Neuronal stem cell (in vitro differentiated cells): ENCODE measurements at regions not wholly inside any gene's neighbourhood (a gene's known extent, or its start where the extent isn't known, plus 50 kb on each side); places are given as distances from the start of the nearest gene placed in this dataset.

Source experiments
- DNase-seq: peaks from one replicate; pipeline ENCODE4 v3.0.0-alpha.2; 2013; ENCODE audit warnings: low spot score
- H2AFZ ChIP-seq: one replicate; pipeline ENCODE4 v1.6.1; 2013; ENCODE audit warnings: mild to moderate bottlenecking, low read length, inconsistent platforms
- H2AK5ac ChIP-seq: 2 replicates; pipeline ENCODE4 v1.6.1; 2013; ENCODE audit warnings: low read depth, mild to moderate bottlenecking, inconsistent platforms, low read length, moderate library complexity, mixed read lengths
- H2BK120ac ChIP-seq: 2 replicates; pipeline ENCODE4 v1.6.1; 2013; ENCODE audit warnings: low read depth, mild to moderate bottlenecking, inconsistent platforms, low read length, moderate library complexity, mixed read lengths
- H2BK12ac ChIP-seq: one replicate; pipeline ENCODE4 v1.6.1; 2013; ENCODE audit warnings: low read length, inconsistent platforms
- H2BK15ac ChIP-seq: 2 replicates; pipeline ENCODE4 v1.6.1; 2013; ENCODE audit warnings: mild to moderate bottlenecking, low read length, inconsistent platforms, mixed read lengths
- H2BK5ac ChIP-seq: one replicate; pipeline ENCODE4 v1.6.1; 2013; ENCODE audit warnings: inconsistent platforms, mild to moderate bottlenecking, low read length, moderate library complexity
- H3K14ac ChIP-seq: one replicate; pipeline ENCODE4 v1.6.1; 2013; ENCODE audit warnings: low read length, inconsistent platforms
- H3K18ac ChIP-seq: 2 replicates; pipeline ENCODE4 v1.6.1; 2013; ENCODE audit warnings: low read length, inconsistent platforms
- H3K23ac ChIP-seq: 2 replicates; pipeline ENCODE4 v1.6.1; 2013; ENCODE audit warnings: low read depth, mild to moderate bottlenecking, mixed read lengths, low read length, inconsistent platforms; ENCODE audit not compliant: poor library complexity
- H3K27ac ChIP-seq: replicated peaks from 3 replicates; pipeline ENCODE4 v1.5.1; 2013; ENCODE audit warnings: low read length, inconsistent platforms
- H3K27me3 ChIP-seq, 3 experiments: 2 replicates each; pipeline ENCODE4 v1.6.1; 2013; ENCODE audit warnings: low read length in 3 of 3, mild to moderate bottlenecking in 2 of 3, inconsistent platforms in 1 of 3, low read depth in 1 of 3, mixed read lengths in 1 of 3, moderate library complexity in 1 of 3; ENCODE audit not compliant: control insufficient read depth in 3 of 3, insufficient read depth in 3 of 3
- H3K36me3 ChIP-seq, 2 donors: replicated peaks in 1 of 2; 2 replicates each; pipeline ENCODE4 v1.6.1; 2013; ENCODE audit warnings: low read length in 2 of 2; ENCODE audit not compliant: control insufficient read depth in 2 of 2, insufficient read depth in 2 of 2
- H3K4ac ChIP-seq: 2 replicates; pipeline ENCODE4 v1.6.1; 2013; ENCODE audit warnings: inconsistent platforms, mild to moderate bottlenecking, low read length, moderate library complexity
- H3K4me1 ChIP-seq, 2 donors: 1 replicate in 1 of 2; 2 replicates in 1 of 2; pipeline ENCODE4 v1.6.1; 2013; ENCODE audit warnings: low read length in 2 of 2, low read depth in 1 of 2; ENCODE audit not compliant: control insufficient read depth in 2 of 2, insufficient read depth in 1 of 2
- H3K4me2 ChIP-seq: one replicate; pipeline ENCODE4 v1.6.1; 2013; ENCODE audit warnings: mild to moderate bottlenecking, low read length, inconsistent platforms; ENCODE audit not compliant: insufficient read depth, poor library complexity, severe bottlenecking
- H3K4me3 ChIP-seq, 2 donors: 2 replicates each; pipeline ENCODE4 v1.5.1; 2013; ENCODE audit warnings: low read length in 2 of 2, mild to moderate bottlenecking in 2 of 2, inconsistent platforms in 1 of 2, moderate library complexity in 1 of 2
- H3K79me1 ChIP-seq: one replicate; pipeline ENCODE4 v1.6.1; 2013; ENCODE audit warnings: low read depth, mild to moderate bottlenecking, inconsistent platforms, low read length, moderate library complexity
- H3K9ac ChIP-seq: one replicate; pipeline ENCODE4 v1.6.1; 2013; ENCODE audit warnings: mild to moderate bottlenecking, low read depth, low read length, inconsistent platforms; ENCODE audit not compliant: poor library complexity
- H3K9me3 ChIP-seq, 2 donors: replicated peaks in 1 of 2; 2 replicates each; pipeline versions ENCODE3 to v1.6.1; 2013; ENCODE audit warnings: low read length in 2 of 2, mild to moderate bottlenecking in 2 of 2, inconsistent platforms in 1 of 2, low read depth in 1 of 2, mixed read lengths in 1 of 2, moderate library complexity in 1 of 2; ENCODE audit not compliant: control insufficient read depth in 2 of 2, insufficient read depth in 1 of 2
- H4K8ac ChIP-seq: one replicate; pipeline ENCODE4 v1.6.1; 2013; ENCODE audit warnings: low read depth, mild to moderate bottlenecking, inconsistent platforms, low read length, moderate library complexity
- H4K91ac ChIP-seq: one replicate; pipeline ENCODE4 v1.6.1; 2013; ENCODE audit warnings: low read length, low read depth, mild to moderate bottlenecking, inconsistent platforms; ENCODE audit not compliant: poor library complexity
- WGBS, 2 donors: extraction: QIAGEN DNeasy Blood & Tissue Kit; methylation state at CpG; one replicate each; pipeline ENCODE4 v1.1.7; 2013; ENCODE audit warnings: missing lambda C conversion rate in 2 of 2, mixed read lengths in 1 of 2; ENCODE audit not compliant: insufficient read length in 2 of 2, insufficient replicate concordance in 1 of 2; ENCODE audit errors: extremely low coverage in 2 of 2; 5-methylcytosine and 5-hydroxymethylcytosine counted together

GRCh38 chr7:86164827-86165226, 478.9 kb upstream of the GRM3 start:
- Histone ChIP-seq H4K8ac (no peak overlapping the region), H3K79me1 (no peaks in the 10 kb centered on the region), H3K36me3 (no peaks in the 10 kb centered on the region), H3K14ac (no peak overlapping the region), H3K27me3 (no peaks in the 10 kb centered on the region), H3K4ac (no peak overlapping the region), H3K18ac (no peak overlapping the region), H3K4me1 (no peaks in the 10 kb centered on the region), H2BK15ac (no peak overlapping the region), H3K27ac (no peak overlapping the region), H3K4me3 (no peak overlapping the region), H3K9me3 (no peaks in the 10 kb centered on the region), H3K9ac (no peak overlapping the region), H2AFZ (no peak overlapping the region), H2BK12ac (no peak overlapping the region), H2BK120ac (no peak overlapping the region), H2AK5ac (no peak overlapping the region), H2BK5ac (no peak overlapping the region), H4K91ac (no peak overlapping the region), H3K4me2 (no peak overlapping the region), H3K23ac (no peak overlapping the region)
- WGBS, 2 donors = no CpG with 5 or more reads among the region's 1 CpG
- DNase-seq = no peak

- Histone ChIP-seq H3K9ac (no peak overlapping the region), H3K18ac (peak overlapping the region; percentile 7), H3K27ac (no peak overlapping the region), H3K79me1 (no peaks in the 10 kb centered on the region), H2AFZ (no peak overlapping the region), H2AK5ac (no peak overlapping the region), H3K23ac (no peak overlapping the region), H2BK5ac (no peak overlapping the region), H4K8ac (no peak overlapping the region), H3K4me1 (no peaks in the 10 kb centered on the region), H2BK120ac (no peak overlapping the region), H4K91ac (no peak overlapping the region), H3K36me3 (no peaks in the 10 kb centered on the region), H3K4me2 (no peak overlapping the region), H3K14ac (no peak overlapping the region), H3K9me3 (no peaks in the 10 kb centered on the region), H2BK15ac (no peak overlapping the region), H3K27me3 (no peaks in the 10 kb centered on the region), H3K4ac (no peak overlapping the region), H2BK12ac (no peak overlapping the region), H3K4me3 (no peak overlapping the region)
- WGBS, 2 donors = no CpG with 5 or more reads among the region's 4 CpGs
- no peak for DNase-seq
Observed at GRCh38 chr7:86158111-86158510, 485.6 kb upstream of the GRM3 start.

GRCh38 chr7:86155623-86156022, 488.1 kb upstream of the GRM3 start:
- Histone ChIP-seq H2BK120ac (no peak overlapping the region), H3K27ac (no peak overlapping the region), H3K9me3 (no peaks in the 10 kb centered on the region), H3K23ac (no peak overlapping the region), H2BK15ac (no peak overlapping the region), H4K8ac (no peak overlapping the region), H2AFZ (no peak overlapping the region), H3K36me3 (no peaks in the 10 kb centered on the region), H3K27me3 (no peaks in the 10 kb centered on the region), H2BK5ac (no peak overlapping the region), H3K18ac (no peak overlapping the region), H3K4me1 (no peaks in the 10 kb centered on the region), H3K4ac (no peak overlapping the region), H4K91ac (no peak overlapping the region), H3K4me2 (no peak overlapping the region), H2AK5ac (no peak overlapping the region), H3K9ac (no peak overlapping the region), H3K14ac (no peak overlapping the region), H3K4me3 (no peak overlapping the region), H2BK12ac (no peak overlapping the region), H3K79me1 (no peaks in the 10 kb centered on the region)
- no peak for DNase-seq
- WGBS, 2 donors = no CpG with 5 or more reads among the region's 2 CpGs

- H2BK12ac ChIP-seq = no peak overlapping the region
- H3K36me3 ChIP-seq = no peaks in the 10 kb centered on the region
- H4K91ac ChIP-seq = no peak overlapping the region
- no CpG with 5 or more reads among the region's 2 CpGs for WGBS, 2 donors
- H3K27ac ChIP-seq = no peak overlapping the region
- H3K23ac ChIP-seq = no peak overlapping the region
- no peak overlapping the region for H3K9ac ChIP-seq
- no peak overlapping the region for H2AFZ ChIP-seq
- H3K27me3 ChIP-seq = no peaks in the 10 kb centered on the region
- H3K4me3 ChIP-seq = no peak overlapping the region
- H2BK15ac ChIP-seq = no peak overlapping the region
- no peak overlapping the region for H4K8ac ChIP-seq
- H2BK120ac ChIP-seq = no peak overlapping the region
- H2AK5ac ChIP-seq = no peak overlapping the region
- H3K18ac ChIP-seq = no peak overlapping the region
- no peak overlapping the region for H3K4me2 ChIP-seq
- H3K14ac ChIP-seq = no peak overlapping the region
- no peak for DNase-seq
- H2BK5ac ChIP-seq = no peak overlapping the region
- no peaks in the 10 kb centered on the region for H3K4me1 ChIP-seq
- H3K79me1 ChIP-seq = no peaks in the 10 kb centered on the region
- no peak overlapping the region for H3K4ac ChIP-seq
- H3K9me3 ChIP-seq = no peaks in the 10 kb centered on the region
Observed at GRCh38 chr7:86152926-86153325, 490.8 kb upstream of the GRM3 start.
